NB4 (cell line): ENCODE measurements at regions not wholly inside any gene's neighbourhood (a gene's known extent, or its start where the extent isn't known, plus 50 kb on each side); places are given as distances from the start of the nearest gene placed in this dataset.

Experiments used
- DNase-seq: peaks from one replicate; pipeline ENCODE4 v3.0.0; 2010; ENCODE audit warnings: low read depth
- H3K4me3 ChIP-seq: one replicate; pipeline ENCODE4 v1.5.1; 2011; ENCODE audit warnings: mild to moderate bottlenecking, low read depth, low read length, moderate library complexity
- MYC ChIP-seq: IDR thresholded peaks from 2 replicates; pipeline ENCODE4 v1.6.1; 2011; ENCODE audit warnings: low read depth, low read length
- POLR2A ChIP-seq: IDR thresholded peaks from 2 replicates; pipeline ENCODE4 v1.6.1; 2011; ENCODE audit warnings: mild to moderate bottlenecking; ENCODE audit not compliant: insufficient read length; ENCODE audit errors: extremely low read depth
- TF ChIP-seq, protein P1 (sequence below): IDR thresholded peaks from 2 replicates; pipeline ENCODE4 v1.6.1; 2011; ENCODE audit warnings: low read depth, low read length
- TF ChIP-seq, protein P2 (sequence below): IDR thresholded peaks from one replicate; pipeline ENCODE4 v1.5.1; 2012; ENCODE audit warnings: low read depth, low read length

- TF ChIP-seq, protein P1, sequence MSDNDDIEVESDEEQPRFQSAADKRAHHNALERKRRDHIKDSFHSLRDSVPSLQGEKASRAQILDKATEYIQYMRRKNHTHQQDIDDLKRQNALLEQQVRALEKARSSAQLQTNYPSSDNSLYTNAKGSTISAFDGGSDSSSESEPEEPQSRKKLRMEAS, result no peak
- TF ChIP-seq, protein P2, sequence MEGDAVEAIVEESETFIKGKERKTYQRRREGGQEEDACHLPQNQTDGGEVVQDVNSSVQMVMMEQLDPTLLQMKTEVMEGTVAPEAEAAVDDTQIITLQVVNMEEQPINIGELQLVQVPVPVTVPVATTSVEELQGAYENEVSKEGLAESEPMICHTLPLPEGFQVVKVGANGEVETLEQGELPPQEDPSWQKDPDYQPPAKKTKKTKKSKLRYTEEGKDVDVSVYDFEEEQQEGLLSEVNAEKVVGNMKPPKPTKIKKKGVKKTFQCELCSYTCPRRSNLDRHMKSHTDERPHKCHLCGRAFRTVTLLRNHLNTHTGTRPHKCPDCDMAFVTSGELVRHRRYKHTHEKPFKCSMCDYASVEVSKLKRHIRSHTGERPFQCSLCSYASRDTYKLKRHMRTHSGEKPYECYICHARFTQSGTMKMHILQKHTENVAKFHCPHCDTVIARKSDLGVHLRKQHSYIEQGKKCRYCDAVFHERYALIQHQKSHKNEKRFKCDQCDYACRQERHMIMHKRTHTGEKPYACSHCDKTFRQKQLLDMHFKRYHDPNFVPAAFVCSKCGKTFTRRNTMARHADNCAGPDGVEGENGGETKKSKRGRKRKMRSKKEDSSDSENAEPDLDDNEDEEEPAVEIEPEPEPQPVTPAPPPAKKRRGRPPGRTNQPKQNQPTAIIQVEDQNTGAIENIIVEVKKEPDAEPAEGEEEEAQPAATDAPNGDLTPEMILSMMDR, result no peak
- no peak for TF ChIP-seq POLR2A
- TF ChIP-seq MYC, result no peak
- no peak overlapping the region for H3K4me3 ChIP-seq
- no peak for DNase-seq
These were observed 557.6 kb downstream of the QKI start for GRCh38 chr6:163971841-163972838.

DNA sequence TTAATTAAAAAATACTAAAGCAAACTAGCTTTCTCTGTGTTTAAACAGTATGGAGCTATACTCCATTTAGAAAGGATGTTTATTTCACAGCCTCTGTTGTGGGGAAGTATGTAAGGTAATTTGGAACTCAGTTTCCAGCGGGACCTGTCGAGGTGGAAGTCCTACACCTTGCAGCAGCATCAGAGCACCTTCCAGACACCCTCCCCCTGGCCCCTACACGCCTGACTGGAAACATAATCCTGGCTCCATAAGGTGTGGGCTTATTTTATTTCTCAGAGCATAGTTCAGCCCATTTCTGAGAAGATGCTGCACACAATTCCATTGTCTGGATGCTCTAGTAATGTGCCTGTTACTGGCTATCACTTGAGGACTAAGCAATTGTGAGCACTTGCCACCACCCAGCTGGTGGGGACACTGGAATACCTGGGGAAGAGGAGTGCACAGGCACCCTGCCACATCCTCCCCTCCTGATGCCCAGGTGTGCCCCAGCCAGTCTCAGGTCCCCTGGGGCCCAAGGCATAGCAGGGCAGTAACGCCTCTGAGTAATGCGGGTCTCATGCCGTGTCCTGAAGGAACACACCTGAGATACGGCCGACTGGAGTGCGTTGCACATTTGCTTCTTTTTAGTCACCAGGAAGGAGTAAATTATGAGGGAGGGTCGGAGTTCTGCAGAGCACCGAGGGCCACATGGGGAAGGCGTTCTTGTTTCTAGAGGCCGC is 556.5 kb downstream of the QKI start:
- H3K4me3 ChIP-seq, result no peak overlapping the region
- TF ChIP-seq, protein P2, result no peak
- TF ChIP-seq, protein P1, result no peak
- TF ChIP-seq MYC (no peak), POLR2A (no peak)
- DNase-seq, result no peak

DNA sequence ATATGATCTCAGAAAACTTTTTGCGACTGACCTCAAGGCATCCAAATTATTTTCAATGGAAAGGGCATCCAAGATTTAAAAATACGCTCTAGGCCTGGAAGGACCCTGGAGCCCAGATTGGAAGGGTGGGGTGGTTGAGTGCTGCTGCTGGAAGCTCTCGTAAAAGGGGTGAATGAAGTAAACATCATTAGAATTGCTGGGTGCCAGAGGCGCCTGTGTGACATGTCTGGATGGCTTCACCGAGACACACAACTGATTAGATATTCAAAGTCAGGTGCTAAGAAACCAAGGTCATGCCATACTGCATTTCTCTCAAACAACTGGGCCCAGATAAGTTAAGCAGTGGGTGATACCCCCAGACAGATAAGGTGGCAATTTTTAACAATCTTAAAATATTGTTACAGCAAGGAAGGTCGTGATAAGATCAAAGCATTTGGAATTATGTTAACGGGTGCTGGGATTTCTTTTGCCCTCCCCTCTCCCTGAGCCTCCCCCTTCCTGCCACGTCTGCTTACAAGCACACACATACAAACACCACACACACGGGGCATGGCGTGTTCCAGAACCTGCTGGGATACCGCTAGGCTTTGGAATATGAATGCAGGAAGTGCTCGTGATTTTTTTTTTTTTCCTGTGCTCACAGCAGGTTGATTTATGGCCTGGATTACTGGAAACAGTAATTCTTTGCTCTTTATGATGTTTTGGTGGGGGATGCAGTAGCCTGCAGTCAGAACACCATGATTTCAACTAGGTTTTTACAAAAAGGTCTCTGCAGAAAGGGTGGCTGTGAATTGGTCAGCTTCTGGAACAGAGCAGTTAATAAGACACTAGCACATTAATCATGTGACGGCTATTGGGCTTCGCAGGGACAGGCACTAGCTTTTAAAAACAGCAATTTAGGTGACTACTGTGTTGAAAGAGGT is 551.2 kb downstream of the QKI start:
- H3K4me3 ChIP-seq, result no peak overlapping the region
- DNase-seq, result no peak
- TF ChIP-seq, protein P1, result no peak
- TF ChIP-seq, protein P2, result no peak
- TF ChIP-seq MYC (no peak), POLR2A (no peak)

- H3K4me3 ChIP-seq, result no peak overlapping the region
- TF ChIP-seq, protein P2, result no peak
- TF ChIP-seq, protein P1, result no peak
- TF ChIP-seq MYC, result no peak
- no peak for TF ChIP-seq POLR2A
- no peak for DNase-seq
These were observed 550.3 kb downstream of the QKI start for GRCh38 chr6:163964789-163965188.
